A549 (cell line): ENCODE measurements at regions not wholly inside any gene's neighbourhood (a gene's known extent, or its start where the extent isn't known, plus 50 kb on each side); places are given as distances from the start of the nearest gene placed in this dataset.

ENCODE experiments used
- ATAC-seq, 2 experiments: fragments of 200-7000 bp in 1 of 2; fragments of >200 bp in 1 of 2; cut with Nextera tagmentation in 1 of 2; cut with Tn5 transposase in 1 of 2; 3 replicates each; pipeline versions ENCODE4 v1.8.0 to v1.9.1; 2018 to 2020; ENCODE audit warnings: mild to moderate bottlenecking in 1 of 2, moderate library complexity in 1 of 2
- CTCF ChIA-PET: fragments of 300-600 bp; sonication (Branson Sonifier 250); formaldehyde crosslinking; extraction: SDS; loops from one replicate; lab custom pipeline; 2021; ENCODE audit warnings: antibody characterized with exemption, inconsistent platforms; lab: Yijun Ruan, JAX
- POLR2A ChIA-PET: fragments of 350-600 bp; formaldehyde crosslinking; extraction: SDS; loops from one replicate; lab custom pipeline; 2021; ENCODE audit warnings: antibody characterized with exemption, inconsistent platforms; lab: Yijun Ruan, JAX
- DNase-seq, 2 experiments: peaks; one replicate each; pipeline versions ENCODE4 v3.0.0 to v3.0.0-alpha.2; 2011 to 2016; ENCODE audit warnings: low read depth in 1 of 2, low spot score in 1 of 2
- FAIRE-seq: peaks from 2 replicates; lab custom pipeline; 2011; peaks lifted over from hg19 to GRCh38; lab: Jason Lieb, UNC
- H3K27ac ChIP-seq, 2 experiments: fragments of >200 bp; sonication (Bioruptor Twin); formaldehyde crosslinking; 3 replicates each; pipeline ENCODE4 v1.5.1; 2016 to 2017
- H3K4me1 ChIP-seq: fragments of >200 bp; sonication (Bioruptor Twin); formaldehyde crosslinking; 3 replicates; pipeline ENCODE4 v1.6.1; 2016
- H3K4me2 ChIP-seq: fragments of >200 bp; sonication (Bioruptor Twin); formaldehyde crosslinking; 3 replicates; pipeline ENCODE4 v1.6.1; 2016
- H3K4me3 ChIP-seq: fragments of >200 bp; sonication (Bioruptor Twin); formaldehyde crosslinking; 3 replicates; pipeline ENCODE4 v1.5.1; 2016
- H3K9me3 ChIP-seq: fragments of >200 bp; sonication (Bioruptor Twin); formaldehyde crosslinking; 3 replicates; pipeline ENCODE4 v1.6.1; 2016
- ESRRA ChIP-seq: fragments of 150-350 bp; IDR thresholded peaks from 2 replicates; pipeline ENCODE4 v1.6.1; 2014; ENCODE audit warnings: mild to moderate bottlenecking, low read length, borderline replicate concordance
- FOSB ChIP-seq: fragments of 250-450 bp; sonication (Bioruptor Pico); IDR thresholded peaks from 2 replicates; pipeline ENCODE4 v1.5.0; 2020; ENCODE audit warnings: mild to moderate bottlenecking, moderate library complexity
- GATA3 ChIP-seq: IDR thresholded peaks from 2 replicates; pipeline ENCODE4 v1.6.1; 2012; ENCODE audit warnings: borderline replicate concordance
- HOXB5 ChIP-seq: fragments of 250-450 bp; sonication (Bioruptor Pico); IDR thresholded peaks from 2 replicates; pipeline ENCODE4 v1.5.0; 2020; ENCODE audit warnings: mild to moderate bottlenecking, moderate library complexity
- JUN ChIP-seq, 2 experiments: fragments of >200 bp; sonication (Bioruptor Twin); formaldehyde crosslinking; IDR thresholded peaks; 2 replicates in 1 of 2; 3 replicates in 1 of 2; pipeline ENCODE4 v1.6.1; 2016 to 2017
- KDM1A ChIP-seq: fragments of 200-600 bp; sonication (generic); IDR thresholded peaks from 2 replicates; pipeline ENCODE4 v1.6.1; 2016; ENCODE audit warnings: low read depth, mild to moderate bottlenecking
- KDM5A ChIP-seq: fragments of 200-600 bp; sonication (generic); IDR thresholded peaks from 2 replicates; pipeline ENCODE4 v1.6.1; 2016; ENCODE audit warnings: antibody characterized with exemption, mild to moderate bottlenecking
- MAFK ChIP-seq: fragments of 450-650 bp; IDR thresholded peaks from 2 replicates; pipeline ENCODE4 v1.6.1; 2014; ENCODE audit not compliant: partially characterized antibody
- PHF8 ChIP-seq: fragments of 200-600 bp; sonication (generic); IDR thresholded peaks from 2 replicates; pipeline ENCODE4 v1.6.1; 2016; ENCODE audit warnings: low read depth, mild to moderate bottlenecking, antibody characterized with exemption, moderate library complexity, borderline replicate concordance
- POLR2A ChIP-seq: IDR thresholded peaks from 2 replicates; pipeline ENCODE4 v1.6.1; 2012; ENCODE audit warnings: mild to moderate bottlenecking, low read length
- RAD21 ChIP-seq, 2 experiments: fragments of >200 bp in 1 of 2; sonication (Bioruptor Twin) in 1 of 2; formaldehyde crosslinking in 1 of 2; IDR thresholded peaks in 1 of 2; conservative IDR thresholded peaks in 1 of 2; 2 replicates in 1 of 2; 3 replicates in 1 of 2; pipeline ENCODE4 v1.6.1; 2012 to 2018; ENCODE audit warnings: inconsistent platforms in 1 of 2
- RNF2 ChIP-seq: fragments of 200-600 bp; sonication (generic); IDR thresholded peaks from 2 replicates; pipeline ENCODE4 v1.6.1; 2016; ENCODE audit warnings: low read depth, mild to moderate bottlenecking, antibody characterized with exemption, moderate library complexity, borderline replicate concordance
- SMC3 ChIP-seq: fragments of >200 bp; sonication (Bioruptor Twin); formaldehyde crosslinking; IDR thresholded peaks from 3 replicates; pipeline ENCODE4 v1.6.1; 2018; ENCODE audit warnings: inconsistent platforms
- SREBF2 ChIP-seq: fragments of 450-650 bp; IDR thresholded peaks from 2 replicates; pipeline ENCODE4 v1.6.1; 2014; ENCODE audit warnings: mild to moderate bottlenecking, moderate library complexity
- TFCP2L1 ChIP-seq: fragments of 250-450 bp; sonication (Bioruptor Pico); IDR thresholded peaks from 2 replicates; pipeline ENCODE4 v1.5.0; 2021; ENCODE audit warnings: mild to moderate bottlenecking
- WGBS: methylation state at CpG from one replicate; pipeline ENCODE4 v1.1.6; 2017; ENCODE audit errors: missing lambda C conversion rate; 5-methylcytosine and 5-hydroxymethylcytosine counted together
- TF ChIP-seq, protein P1 (sequence below): fragments of >200 bp; sonication (Bioruptor Twin); formaldehyde crosslinking; IDR thresholded peaks from 2 replicates; pipeline ENCODE4 v1.6.1; 2016
- TF ChIP-seq, protein P2 (sequence below): fragments of >200 bp; sonication (Bioruptor Twin); formaldehyde crosslinking; IDR thresholded peaks from 3 replicates; pipeline ENCODE4 v1.5.1; 2016

DNA sequence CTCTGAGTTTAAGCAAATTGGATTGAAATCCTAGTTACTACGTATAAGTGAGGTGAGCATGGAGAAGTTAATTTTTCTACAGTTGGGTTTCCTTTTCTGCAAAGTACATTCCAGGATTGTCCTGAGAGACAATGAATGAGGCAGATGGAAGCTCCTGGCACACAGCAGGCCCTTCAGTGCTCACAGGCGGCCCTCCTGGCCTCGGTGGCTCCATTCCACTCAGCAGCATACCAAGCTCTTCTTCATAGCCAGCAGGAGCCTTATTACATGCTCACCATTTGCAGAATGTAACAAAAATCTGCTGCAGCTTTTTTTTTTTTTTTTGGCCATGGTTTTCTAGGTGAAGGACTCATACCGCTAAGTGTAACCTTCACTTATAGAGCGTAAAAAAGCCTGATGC is 113.2 kb upstream of the FAM9B start:
- H3K4me1 ChIP-seq: peaks cover 18% of the 10 kb centered on the region
- 91% methylated on average over 5 of the region's 5 CpGs for WGBS
- no peak for ATAC-seq
- no peak for FAIRE-seq
- TF ChIP-seq PHF8: no peak
- TF ChIP-seq SMC3: no peak
- DNase-seq: no peak
- H3K27ac ChIP-seq: no peak overlapping the region
- CTCF ChIA-PET: interaction anchor here (0.6 kb wide), 2 partner anchors 316 to 555 kb away, joined by 3 to 4 read pairs; no protein-coding TSS in a partner anchor
- no peak overlapping the region for H3K4me2 ChIP-seq
- peaks cover 7% of the 10 kb centered on the region; the same call in 2 of the 3 replicates for H3K9me3 ChIP-seq
- H3K4me3 ChIP-seq: no peak overlapping the region
- POLR2A ChIA-PET: no interaction called here

DNA sequence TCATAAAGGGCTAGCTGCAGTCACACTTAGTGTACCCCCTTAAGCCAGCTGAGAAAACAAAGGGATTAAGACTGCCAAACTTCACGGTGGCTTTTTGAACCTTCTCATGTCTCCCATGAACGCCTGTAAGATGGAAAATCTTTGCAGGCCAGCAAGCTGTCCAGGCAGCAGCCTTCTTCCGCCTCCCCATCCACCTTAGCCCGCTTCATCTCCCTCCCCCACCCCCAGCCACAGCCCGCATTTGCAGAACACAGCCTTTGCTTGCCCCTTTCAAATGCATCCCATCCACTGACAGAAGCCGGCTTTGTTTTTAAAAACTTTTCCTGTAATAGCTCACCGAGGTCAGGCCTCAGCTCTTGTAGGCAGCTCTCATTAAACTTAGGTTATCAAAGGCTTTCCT is 113.8 kb upstream of the FAM9B start:
- no peak for TF ChIP-seq FOSB
- no peak for TF ChIP-seq POLR2A
- TF ChIP-seq KDM5A: no peak
- TF ChIP-seq HOXB5 (CRISPR knock-in tag): no peak
- TF ChIP-seq PHF8: no peak
- no peak for TF ChIP-seq RAD21 (conservative IDR thresholded peaks at IDR 0.05 in 1 of 2, IDR thresholded peaks at IDR 0.05 in 1 of 2)
- no peak for TF ChIP-seq GATA3
- TF ChIP-seq JUN (IDR thresholded peaks at IDR 0.05): no peak
- no peak for TF ChIP-seq KDM1A
- TF ChIP-seq SREBF2: no peak
- TF ChIP-seq RNF2: no peak
- TF ChIP-seq, protein P1, sequence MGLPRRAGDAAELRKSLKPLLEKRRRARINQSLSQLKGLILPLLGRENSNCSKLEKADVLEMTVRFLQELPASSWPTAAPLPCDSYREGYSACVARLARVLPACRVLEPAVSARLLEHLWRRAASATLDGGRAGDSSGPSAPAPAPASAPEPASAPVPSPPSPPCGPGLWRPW: no peak
- TF ChIP-seq TFCP2L1 (CRISPR knock-in tag): no peak
- CTCF ChIA-PET: interaction anchor here (0.6 kb wide), 1 partner anchor 329 kb away, joined by 4 read pairs; no protein-coding TSS in a partner anchor

DNA sequence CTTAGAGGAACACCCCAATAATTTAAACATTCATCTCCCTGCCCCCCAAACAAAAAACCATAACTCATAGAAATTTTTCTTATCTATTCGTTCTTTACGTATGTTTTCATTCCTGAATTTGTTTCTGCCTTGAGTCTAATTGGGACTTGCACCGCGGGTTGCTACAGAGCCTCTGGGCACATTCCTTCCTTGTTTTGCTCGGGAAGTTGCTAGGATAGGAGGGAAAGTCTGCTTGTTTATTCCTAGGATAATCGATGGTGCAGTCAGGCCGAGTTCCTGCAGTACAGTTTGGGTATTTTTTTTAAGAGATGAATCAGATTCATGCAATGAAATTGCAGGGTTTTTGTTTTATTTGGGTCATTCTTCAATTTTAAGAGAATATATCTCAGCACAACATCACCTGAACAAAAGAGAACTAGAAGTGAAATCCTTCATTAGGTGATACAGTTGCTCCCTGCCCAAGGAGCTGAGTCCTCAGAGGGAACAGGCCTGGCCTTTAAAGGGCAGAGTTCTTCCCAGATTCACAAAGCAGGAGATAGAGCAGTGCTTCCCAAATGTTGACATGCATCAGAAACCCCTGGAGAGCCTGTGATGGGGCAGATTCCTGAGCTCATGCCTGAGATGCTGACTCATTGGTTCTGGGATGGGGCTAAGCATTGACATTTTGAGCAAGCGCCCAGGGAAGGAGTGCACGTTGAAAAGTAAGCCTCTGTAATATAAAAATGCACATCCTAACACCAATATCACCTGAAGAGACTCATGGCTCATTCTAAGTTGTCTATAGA is 114.9 kb upstream of the FAM9B start:
- ChIA-PET CTCF (interaction anchor here (1.1 kb wide), 1 partner anchor 12 kb away, joined by 3 read pairs; no protein-coding TSS in a partner anchor), POLR2A (no interaction called here)
- Histone ChIP-seq H3K4me2 (peak overlapping the region; percentile 56), H3K27ac (peak overlapping the region; percentile 46 to 85), H3K4me3 (no peak overlapping the region), H3K9me3 (peaks cover 9% of the 10 kb centered on the region), H3K4me1 (peaks cover 18% of the 10 kb centered on the region)
- WGBS: 25% methylated on average over 9 of the region's 9 CpGs
- DNase-seq (peak in 1 of 2 experiments; percentile 42), ATAC-seq (peak; percentile 82 to 91), FAIRE-seq (peak; percentile 92)
- no peak for TF ChIP-seq ESRRA
- TF ChIP-seq MAFK: peak; percentile 71
- TF ChIP-seq, protein P2, sequence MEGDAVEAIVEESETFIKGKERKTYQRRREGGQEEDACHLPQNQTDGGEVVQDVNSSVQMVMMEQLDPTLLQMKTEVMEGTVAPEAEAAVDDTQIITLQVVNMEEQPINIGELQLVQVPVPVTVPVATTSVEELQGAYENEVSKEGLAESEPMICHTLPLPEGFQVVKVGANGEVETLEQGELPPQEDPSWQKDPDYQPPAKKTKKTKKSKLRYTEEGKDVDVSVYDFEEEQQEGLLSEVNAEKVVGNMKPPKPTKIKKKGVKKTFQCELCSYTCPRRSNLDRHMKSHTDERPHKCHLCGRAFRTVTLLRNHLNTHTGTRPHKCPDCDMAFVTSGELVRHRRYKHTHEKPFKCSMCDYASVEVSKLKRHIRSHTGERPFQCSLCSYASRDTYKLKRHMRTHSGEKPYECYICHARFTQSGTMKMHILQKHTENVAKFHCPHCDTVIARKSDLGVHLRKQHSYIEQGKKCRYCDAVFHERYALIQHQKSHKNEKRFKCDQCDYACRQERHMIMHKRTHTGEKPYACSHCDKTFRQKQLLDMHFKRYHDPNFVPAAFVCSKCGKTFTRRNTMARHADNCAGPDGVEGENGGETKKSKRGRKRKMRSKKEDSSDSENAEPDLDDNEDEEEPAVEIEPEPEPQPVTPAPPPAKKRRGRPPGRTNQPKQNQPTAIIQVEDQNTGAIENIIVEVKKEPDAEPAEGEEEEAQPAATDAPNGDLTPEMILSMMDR: no peak

More for the DNA sequence above, 113.8 kb upstream of the FAM9B start:
- Histone ChIP-seq H3K4me3 (no peak overlapping the region), H3K9me3 (peaks cover 9% of the 10 kb centered on the region; the same call in 2 of the 3 replicates), H3K4me1 (peaks cover 18% of the 10 kb centered on the region), H3K4me2 (no peak overlapping the region), H3K27ac (peak overlapping the region; percentile 46 to 85; a peak in 4 of 6 replicates)
- 87% methylated on average over 6 of the region's 7 CpGs for WGBS
- POLR2A ChIA-PET: no interaction called here
- no peak for DNase-seq
- FAIRE-seq: no peak
- no peak for ATAC-seq
